KBM-7 (cell line): ENCODE measurements at regions not wholly inside any gene's neighbourhood (a gene's known extent, or its start where the extent isn't known, plus 50 kb on each side); places are given as distances from the start of the nearest gene placed in this dataset.

Experiments
- DNase-seq: peaks from one replicate; pipeline ENCODE4 v3.0.0-alpha.2; 2015
- in situ Hi-C: fragments of 300-500 bp; cut with MboI; formaldehyde crosslinking; loops from 2 replicates; pipeline ENCODE4 v1.14.3; 2020; ENCODE audit warnings: low sequenced_read_pairs, low pct_unique_long_range_greater_than_20kb, mixed read lengths

GRCh38 chr2:55973673-55974072, 50.1 kb upstream of the EFEMP1 start:
- DNase-seq: no peak
- in situ Hi-C loops: no loop called here

DNA sequence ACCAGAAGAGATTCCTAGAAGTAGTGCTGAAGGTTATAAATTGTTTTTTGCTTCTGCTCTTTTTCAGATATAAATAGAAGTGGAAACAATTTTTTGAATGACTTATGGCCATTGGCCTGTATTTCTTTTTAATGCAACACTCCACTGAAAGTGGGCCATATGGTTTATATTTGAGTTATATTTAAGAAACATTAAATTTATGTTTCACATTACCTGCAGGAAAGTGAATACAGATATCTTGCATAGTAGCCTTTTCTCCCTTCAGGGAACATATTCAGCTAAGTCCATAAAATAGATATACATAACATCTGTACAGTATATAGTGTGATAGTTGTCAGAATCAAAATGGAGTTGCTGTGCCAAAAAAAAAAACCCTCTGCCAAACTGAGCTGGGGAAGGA, 53.1 kb upstream of the EFEMP1 start:
- in situ Hi-C loops: no loop called here

GRCh38 chr2:55985406-55985805, 61.8 kb upstream of the EFEMP1 start:
- DNase-seq: peak; percentile 21
- in situ Hi-C loops: no loop called here

More for the DNA sequence above, 53.1 kb upstream of the EFEMP1 start:
- DNase-seq: no peak

DNA sequence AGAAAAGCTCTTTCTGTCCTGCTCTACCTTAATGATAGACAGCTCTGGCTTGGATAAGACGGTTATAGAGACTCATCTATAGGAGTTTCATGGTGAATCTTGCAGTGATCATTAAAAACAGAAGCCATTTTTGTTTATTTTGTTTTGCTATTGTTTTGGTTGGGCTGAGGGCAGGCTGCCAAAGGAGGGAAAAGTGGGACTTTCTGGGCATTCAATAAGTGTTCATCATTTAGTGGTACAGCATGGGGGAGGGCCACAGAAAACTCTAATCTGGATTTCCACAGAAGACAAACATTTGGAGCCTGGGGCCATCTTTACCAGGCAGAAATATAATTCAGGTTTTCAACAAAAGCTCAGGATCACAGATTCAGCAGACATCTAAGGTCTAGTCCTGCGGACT, 62.4 kb upstream of the EFEMP1 start:
- in situ Hi-C loops: no loop called here
- DNase-seq: no peak

DNA sequence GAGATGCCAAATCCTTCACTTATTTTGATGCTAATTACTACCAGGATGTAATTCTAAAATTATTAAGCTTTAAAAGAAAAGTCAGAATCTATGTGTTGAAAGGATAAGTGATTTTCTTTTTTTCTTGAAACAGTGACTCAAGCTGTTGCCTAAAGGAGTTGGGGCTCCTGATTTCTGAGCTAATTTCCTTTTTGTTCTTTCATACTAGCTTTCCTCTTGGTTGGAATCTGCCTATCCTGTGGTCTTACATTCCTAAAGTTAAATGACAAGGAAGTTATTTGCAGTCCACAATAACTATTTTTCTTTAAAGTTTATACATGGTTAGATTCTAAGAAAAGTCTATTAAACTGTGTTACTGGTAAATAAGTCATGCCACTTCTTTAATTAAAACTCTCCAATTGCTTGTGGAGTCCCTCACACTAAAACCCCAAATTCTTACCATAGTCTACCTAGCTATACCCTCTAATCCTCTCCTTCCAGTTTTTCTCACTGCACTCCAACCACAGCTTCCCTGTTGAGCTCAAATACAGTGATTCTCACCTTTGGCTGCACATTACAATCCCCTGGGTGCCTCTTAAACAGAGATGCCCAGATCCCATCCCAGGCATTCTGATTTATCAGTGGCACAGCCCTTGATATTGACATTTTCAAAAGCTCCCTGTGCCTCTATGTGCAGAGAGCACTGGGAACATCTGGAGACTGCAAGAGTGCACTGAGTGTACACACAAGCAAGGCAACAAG, 63.3 kb upstream of the EFEMP1 start:
- in situ Hi-C loops: no loop called here
- no peak for DNase-seq

- in situ Hi-C loops: no loop called here
- no peak for DNase-seq
Observed at GRCh38 chr2:55989405-55989804, 65.8 kb upstream of the EFEMP1 start.

- in situ Hi-C loops: no loop called here
- no peak for DNase-seq
Observed at GRCh38 chr2:55992455-55992854, 68.9 kb upstream of the EFEMP1 start.

GRCh38 chr2:55993685-55994084, 70.1 kb upstream of the EFEMP1 start:
- in situ Hi-C loops: no loop called here
- no peak for DNase-seq

GRCh38 chr2:55995211-55995610, 71.6 kb upstream of the EFEMP1 start:
- in situ Hi-C loops: no loop called here
- DNase-seq: no peak

- in situ Hi-C loops: no loop called here
- no peak for DNase-seq
Observed at GRCh38 chr2:55995902-55996301, 72.3 kb upstream of the EFEMP1 start.

- DNase-seq: no peak
- in situ Hi-C loops: no loop called here
Observed at GRCh38 chr2:55999231-55999630, 75.6 kb upstream of the EFEMP1 start.

GRCh38 chr2:55999790-56000189, 76.2 kb upstream of the EFEMP1 start:
- in situ Hi-C loops: no loop called here

DNA sequence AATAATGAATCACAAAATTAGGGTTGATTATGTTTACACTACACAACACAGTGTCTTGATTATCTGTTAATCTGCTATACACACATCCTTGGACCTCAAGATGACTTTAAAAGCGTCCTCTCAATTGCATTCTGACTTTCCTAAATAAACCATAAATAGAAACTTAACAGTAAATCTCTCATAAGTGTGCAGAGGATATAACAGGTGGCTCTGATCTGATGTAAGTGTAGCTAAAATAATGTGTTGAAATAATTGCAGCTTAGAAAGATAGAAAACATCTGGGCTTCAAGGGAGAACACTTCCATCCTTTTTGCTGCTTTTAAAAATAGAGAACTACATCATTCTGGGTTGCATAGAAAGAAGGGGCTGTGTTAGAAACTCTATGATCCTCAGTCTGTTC, 78.4 kb upstream of the EFEMP1 start:
- in situ Hi-C loops: no loop called here

More at GRCh38 chr2:55999790-56000189, 76.2 kb upstream of the EFEMP1 start:
- no peak for DNase-seq

DNA sequence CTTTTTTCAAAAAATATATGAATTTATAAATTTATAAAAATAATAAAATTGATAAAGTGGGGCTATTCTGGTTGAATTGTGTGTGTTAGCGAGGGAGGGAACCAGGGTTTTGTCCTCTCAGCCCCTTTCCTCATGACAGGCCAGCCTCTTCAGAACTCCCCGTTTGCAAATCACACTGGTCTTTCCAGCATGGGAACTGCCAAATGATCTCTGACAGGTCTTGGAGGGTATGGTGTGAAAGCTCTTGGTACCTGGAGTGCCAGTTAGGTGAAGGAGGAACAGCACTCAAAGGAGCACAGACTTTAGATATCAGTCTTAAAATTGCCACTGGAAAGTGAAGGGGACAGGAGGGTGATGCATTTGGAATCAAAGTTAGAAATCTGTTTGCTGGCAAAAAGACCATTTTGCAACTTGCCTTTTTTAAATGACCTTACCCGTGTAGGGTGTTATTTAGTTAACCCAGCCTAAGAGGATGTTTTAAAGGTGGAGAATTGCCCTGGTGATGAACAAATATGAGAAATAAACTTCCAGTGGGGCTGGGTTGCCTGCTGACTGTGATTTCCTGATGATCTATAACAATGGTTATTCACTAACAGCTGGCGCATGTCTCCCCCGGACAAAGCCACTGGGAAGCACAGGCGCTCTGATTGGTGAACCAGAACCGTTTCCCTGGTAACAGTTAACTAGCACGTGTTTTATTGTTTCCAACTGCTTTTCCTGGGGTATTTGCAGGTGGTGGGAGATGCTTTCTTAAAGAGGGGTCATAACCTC, 85.3 kb upstream of the EFEMP1 start:
- in situ Hi-C loops: no loop called here

More for the DNA sequence above, 78.4 kb upstream of the EFEMP1 start:
- DNase-seq: no peak

DNA sequence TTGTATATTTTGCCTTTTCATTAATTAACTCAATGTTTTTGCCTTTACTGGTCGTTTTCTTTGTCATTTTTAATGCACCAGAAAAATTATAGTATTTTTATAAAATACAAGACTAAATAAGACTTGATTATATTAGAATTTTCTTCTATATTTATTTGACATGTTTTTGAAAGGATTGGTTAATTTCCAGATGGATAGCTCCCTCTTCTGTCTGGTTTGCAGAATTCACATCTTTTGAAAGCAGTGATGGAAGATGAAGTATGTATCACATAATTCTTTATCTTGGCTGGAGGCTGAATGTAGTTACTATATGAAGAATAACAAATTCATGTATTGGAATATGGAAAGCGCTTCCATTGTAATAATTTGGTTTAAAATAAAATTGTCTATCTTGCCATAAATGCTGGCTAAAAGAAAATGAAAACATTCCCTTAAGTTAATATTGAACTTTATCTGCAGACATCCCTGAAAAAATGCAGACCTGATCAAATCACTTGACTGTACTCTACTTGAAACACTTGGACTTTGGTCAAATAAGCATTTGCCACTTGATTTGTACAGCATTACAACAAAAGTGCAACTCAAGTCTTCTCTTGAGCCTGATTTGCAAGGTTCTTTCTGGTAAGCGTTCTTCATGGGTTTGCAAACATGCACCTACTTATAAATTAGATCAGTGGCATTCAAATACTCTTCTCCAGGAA, 86.3 kb upstream of the EFEMP1 start:
- in situ Hi-C loops: no loop called here
- peak; percentile 31 for DNase-seq

More for the DNA sequence above, 85.3 kb upstream of the EFEMP1 start:
- no peak for DNase-seq

DNA sequence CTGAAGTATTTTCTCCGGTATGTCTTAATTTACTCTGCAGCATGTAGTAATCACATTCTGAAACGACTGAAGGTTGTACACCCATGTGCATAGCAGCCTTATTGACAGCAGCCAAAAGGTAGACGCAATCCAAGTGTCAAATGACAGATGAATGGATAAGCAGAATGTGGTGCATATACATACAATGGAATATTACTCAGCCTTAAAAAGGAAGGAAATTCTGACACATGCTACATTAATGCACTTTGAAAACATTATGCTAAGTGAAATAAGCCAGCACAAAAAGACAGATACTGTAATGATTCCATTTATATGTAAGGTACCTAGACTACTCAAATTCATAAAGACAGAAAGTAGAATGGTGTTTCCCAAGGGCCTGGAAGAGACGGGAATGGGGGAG, 88.0 kb upstream of the EFEMP1 start:
- DNase-seq: no peak
- in situ Hi-C loops: no loop called here

DNA sequence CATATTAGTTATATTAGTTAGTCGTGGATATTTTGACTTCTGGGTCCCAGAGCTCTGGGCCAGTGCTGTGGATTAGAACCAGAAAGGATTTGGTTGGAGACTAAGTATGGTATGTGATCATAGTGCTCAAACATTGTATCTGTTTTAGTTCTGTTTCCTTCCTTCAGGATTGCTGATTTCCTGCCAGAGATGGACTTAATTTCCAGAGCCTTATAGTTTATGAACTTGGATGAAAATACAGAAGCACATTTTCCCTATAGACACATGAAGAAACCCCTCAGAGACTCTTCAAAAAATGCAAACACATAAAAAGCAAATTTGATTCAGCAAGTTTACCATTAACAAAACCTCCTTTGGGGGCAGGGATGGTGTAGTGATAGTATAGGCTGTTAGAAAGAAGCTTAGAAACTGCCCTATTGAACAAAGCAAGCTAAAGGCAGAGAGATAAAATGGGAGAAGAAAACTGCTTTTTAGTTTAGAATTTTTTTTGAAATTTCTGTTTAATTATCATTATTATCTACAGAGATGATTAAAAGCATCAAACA, 88.7 kb upstream of the EFEMP1 start:
- no peak for DNase-seq
- in situ Hi-C loops: no loop called here

DNA sequence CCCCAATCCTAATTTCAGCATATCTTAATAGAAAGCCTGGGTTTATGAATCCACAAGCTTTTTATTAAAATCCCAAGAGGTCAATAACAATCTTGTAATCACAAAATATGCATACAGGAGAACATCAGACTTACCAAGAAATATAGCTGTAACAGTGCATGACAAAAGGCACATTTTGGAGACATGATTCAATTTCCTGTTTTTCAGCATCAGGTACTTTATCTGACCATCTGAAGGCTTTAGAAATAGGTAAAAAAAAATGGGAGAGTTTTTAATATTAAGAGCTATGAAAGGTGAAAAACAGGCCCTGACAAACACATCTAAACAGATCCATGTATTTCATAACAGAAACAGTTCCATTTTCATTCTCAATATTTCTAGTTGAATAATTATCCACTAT, 89.9 kb upstream of the EFEMP1 start:
- DNase-seq: no peak
- in situ Hi-C loops: no loop called here

GRCh38 chr2:56014046-56014730, 90.6 kb upstream of the EFEMP1 start:
- DNase-seq: no peak
- in situ Hi-C loops: no loop called here
